Frontal cortex (tissue), 3 donors: ENCODE measurements at regions not wholly inside any gene's neighbourhood (a gene's known extent, or its start where the extent isn't known, plus 50 kb on each side); places are given as distances from the start of the nearest gene placed in this dataset.
"Not testable (repeated sequence)": the region's sequence is repeated elsewhere in the genome, so short reads cannot be mapped to it uniquely, and the experiment has no call there.

Source experiments
- DNase-seq, 2 donors: peaks; one replicate each; pipeline ENCODE4 v3.0.0; 2012; ENCODE audit warnings: low spot score in 2 of 2
- FAIRE-seq: peaks from 2 replicates; lab custom pipeline; 2012; peaks lifted over from hg19 to GRCh38; lab: Jason Lieb, UNC
- donor health status: control.
- donor health status: control.
- donor health status: control.

- FAIRE-seq (no peak), DNase-seq (no peak)
These were observed 139.2 kb upstream of the ROPN1 start for GRCh38 chr3:124131158-124131557.

DNA sequence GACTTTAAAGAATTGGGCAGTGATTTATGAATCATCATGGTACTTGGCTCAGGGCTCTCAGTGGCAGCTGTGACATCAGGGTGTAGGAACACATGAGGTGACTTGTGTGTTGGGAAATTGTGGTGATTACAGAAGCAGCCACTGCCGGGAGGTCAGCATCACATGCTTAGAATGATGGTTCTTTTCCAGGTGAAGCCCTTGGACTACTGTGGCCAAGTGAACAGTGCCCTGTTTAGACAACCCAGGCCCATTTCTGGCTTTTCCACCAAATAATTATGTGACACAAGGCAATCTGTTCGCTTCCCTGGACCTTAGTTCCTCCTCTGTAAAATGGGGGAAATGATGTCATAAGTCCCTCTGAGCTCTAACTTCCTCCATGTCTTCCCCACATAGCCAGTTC, 139.7 kb upstream of the ROPN1 start:
- FAIRE-seq = no peak

DNA sequence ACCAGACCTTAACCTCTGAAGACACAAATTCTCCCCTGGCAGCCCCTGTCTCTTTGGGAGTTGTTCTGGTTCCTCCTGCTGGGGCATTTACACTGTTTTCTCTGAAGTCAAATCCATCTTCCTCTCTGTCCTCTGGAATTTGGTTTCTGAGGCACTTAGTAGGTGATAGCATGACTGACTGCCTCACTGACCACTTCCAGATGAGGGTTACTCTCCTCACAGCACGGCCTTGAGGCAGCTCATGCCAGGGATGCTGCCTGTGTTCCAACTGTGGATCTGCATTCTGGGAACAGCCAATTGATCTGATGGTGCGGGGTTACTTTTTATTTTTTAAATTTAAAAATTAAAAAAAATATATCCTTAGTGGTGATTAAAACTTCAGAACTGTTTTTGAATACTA, 140.9 kb upstream of the ROPN1 start:
- DNase-seq (no peak), FAIRE-seq (no peak)

More for the DNA sequence above, 139.7 kb upstream of the ROPN1 start:
- DNase-seq = no peak

GRCh38 chr3:124133366-124133940, 141.5 kb upstream of the ROPN1 start:
- no peak for FAIRE-seq

DNA sequence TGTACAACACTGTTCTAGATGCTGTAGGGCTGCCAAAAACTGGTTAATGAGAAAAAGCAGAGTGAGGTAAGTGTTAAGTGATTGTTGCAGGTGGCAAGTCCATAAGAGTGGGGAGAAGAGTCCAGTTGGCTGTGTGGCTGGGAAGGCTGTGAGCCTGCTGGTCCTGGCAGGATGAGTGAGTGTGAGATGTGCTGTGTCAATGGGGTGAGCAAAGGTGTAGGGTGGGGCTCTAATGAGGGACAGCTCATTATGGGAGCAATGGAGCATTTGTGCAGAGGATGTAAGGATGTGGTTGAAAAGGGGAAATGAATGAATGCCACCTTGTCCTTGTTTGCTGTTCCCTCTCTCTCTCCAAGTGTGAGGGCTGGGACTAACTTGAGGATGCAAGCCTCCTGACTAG, 145.3 kb upstream of the ROPN1 start:
- DNase-seq (no peak), FAIRE-seq (no peak)

More at GRCh38 chr3:124133366-124133940, 141.5 kb upstream of the ROPN1 start:
- DNase-seq = no peak

GRCh38 chr3:124138148-124138547, 146.2 kb upstream of the ROPN1 start:
- DNase-seq = no peak
- FAIRE-seq = no peak

DNA sequence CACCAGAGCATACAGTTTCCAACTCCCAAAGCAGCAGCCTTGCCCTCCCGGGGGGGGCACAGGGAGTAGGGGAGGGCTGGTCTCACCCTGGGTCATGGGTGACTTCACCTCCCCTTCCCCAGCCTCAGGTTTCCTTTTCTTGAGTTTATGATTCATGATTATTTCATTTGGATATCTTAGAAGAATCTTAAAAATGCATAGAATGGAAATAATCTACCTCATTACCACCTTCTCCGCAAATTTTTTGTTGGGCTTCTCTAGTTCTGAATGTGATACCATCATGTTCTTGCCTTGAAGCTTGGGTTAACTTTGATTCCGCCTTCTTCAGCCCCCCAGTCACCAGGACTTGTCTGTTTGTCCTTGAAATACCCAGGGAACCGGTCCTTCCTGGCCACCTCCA, 148.8 kb upstream of the ROPN1 start:
- FAIRE-seq (no peak), DNase-seq (no peak)

DNA sequence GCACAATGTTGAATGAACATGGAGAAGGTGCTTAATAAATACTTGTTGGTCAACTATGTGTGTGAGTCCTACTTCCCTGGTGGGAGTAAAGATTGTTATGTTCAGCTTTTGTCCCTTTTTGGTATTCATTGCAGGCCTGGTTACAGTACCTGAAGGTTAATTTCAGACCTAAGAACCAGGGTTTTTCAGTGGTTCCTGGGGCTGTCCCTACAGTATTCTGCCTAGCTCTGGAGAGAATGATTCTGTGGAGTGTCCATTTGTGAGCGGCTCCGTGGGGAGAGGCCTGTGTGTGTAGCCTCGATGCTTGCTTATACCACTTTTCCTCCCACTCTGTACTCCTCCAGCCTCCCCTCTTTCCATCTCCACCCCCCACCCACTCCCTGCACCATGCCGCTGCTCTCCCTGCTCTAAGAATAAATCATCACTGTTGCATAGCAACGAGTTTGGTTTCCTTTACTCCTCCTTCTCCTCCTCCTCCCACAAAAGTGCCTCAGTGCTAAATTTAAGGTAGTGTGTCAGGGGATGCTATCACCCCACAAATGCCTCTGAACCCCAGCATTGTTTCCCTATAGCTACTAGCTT, 150.6 kb upstream of the ROPN1 start:
- FAIRE-seq (no peak), DNase-seq (peak in 1 of 2 donors; percentile 12)

GRCh38 chr3:124143047-124143446, 151.1 kb upstream of the ROPN1 start:
- DNase-seq = no peak
- FAIRE-seq = no peak

DNA sequence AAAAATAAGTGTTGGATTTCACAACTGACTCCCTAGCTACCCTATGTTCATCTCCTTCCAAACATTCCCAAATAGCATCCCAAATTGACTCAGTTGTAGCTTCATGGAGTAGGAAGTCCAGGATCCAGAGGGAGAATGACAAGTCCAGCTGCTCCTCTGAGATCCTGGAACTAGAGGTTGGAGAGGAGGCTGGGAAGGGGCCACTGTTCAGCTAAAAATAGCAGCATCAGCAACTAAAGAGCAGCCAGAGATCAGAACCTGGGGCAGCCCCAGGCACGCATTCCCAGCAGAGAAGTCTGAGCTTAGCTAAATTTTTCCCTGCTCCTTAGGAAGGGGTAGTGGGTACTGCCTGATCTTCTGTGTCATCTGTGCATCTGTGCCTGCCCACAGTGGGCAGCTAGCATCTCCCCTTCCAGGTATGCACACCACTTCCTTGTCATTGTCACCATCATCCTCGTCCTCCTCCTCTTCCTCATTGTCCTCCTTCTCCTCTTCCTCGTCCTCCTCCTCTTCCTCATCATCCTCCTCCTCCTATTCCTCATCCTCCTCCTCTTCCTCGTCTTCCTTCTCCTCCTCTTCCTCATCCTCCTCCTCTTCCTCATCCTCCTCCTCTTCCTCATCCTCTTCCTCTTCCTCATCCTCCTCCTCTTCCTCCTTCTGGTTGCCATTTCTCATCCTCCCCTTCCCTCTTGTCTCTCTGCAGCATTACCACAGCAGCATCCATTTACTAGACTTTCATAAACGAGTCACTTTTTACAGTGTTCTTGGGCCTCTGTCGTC, 152.3 kb upstream of the ROPN1 start:
- FAIRE-seq (no peak), DNase-seq (no peak)

DNA sequence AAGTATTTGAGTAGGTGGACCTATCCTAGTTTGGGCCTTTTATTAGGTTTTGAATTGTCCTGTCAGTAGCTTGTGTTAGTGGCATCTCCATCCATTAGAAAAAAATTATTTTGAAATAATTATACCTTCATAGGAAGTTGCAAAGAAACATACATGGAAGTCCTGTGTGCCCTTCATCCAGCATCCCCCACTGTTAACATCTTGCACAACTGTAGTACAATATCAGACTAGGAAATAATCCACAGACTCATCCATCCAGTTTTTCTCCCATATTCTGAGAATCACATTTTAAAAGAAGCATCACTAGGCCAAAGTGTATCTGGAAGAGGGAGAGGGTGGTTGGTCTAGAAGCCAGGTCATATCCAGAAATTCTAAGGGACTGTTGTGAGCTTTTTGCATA, 155.5 kb upstream of the ROPN1 start:
- DNase-seq = no peak
- no peak for FAIRE-seq

GRCh38 chr3:124147946-124148345, 156.0 kb upstream of the ROPN1 start:
- DNase-seq (no peak), FAIRE-seq (no peak)

DNA sequence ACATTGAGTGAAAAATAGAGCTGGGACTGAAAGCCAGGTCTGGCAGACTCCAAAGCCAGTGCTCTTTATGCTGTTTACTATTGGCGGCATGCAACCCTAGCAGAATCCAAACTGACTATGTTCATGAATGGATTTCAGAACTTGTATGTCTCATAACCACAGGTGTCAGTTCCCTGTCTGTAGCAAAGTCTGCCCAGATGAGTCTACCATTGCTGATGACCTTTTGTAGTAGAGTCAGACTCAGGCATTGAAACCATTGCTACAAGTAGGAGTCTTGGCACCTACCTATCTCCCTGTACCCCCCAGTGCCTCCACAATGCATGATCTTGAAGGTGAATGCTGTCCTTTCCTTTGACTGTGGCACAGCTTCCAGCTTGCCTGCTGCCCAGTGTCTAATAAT, 157.2 kb upstream of the ROPN1 start:
- DNase-seq (no peak), FAIRE-seq (no peak)

DNA sequence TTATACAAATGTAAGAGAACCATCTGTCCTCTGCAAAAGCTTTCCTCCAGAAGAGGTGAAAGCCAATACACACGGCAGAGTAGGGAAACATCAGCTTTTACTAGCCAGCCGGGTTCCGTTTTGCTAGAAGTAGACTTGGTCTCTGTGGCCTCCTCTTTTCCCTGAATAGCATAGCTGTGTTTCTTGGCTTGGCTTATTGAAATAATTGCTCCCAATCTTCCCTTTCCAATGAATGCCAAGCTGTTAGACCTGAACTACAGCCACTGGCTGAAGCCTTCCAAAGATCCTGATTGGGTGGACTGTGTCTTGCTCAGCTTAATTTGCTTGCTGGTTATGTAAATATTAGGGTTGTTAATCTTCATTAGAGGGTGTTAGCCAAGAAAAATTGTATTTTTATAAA, 157.8 kb upstream of the ROPN1 start:
- FAIRE-seq (no peak), DNase-seq (no peak)

GRCh38 chr3:124152891-124153290, 161.0 kb upstream of the ROPN1 start:
- DNase-seq, FAIRE-seq: not testable (repeated sequence)

GRCh38 chr3:124156866-124157712, 165.2 kb upstream of the ROPN1 start:
- DNase-seq (no peak), FAIRE-seq (no peak)

GRCh38 chr3:124157748-124158147, 165.8 kb upstream of the ROPN1 start:
- no peak for DNase-seq
- FAIRE-seq = no peak

DNA sequence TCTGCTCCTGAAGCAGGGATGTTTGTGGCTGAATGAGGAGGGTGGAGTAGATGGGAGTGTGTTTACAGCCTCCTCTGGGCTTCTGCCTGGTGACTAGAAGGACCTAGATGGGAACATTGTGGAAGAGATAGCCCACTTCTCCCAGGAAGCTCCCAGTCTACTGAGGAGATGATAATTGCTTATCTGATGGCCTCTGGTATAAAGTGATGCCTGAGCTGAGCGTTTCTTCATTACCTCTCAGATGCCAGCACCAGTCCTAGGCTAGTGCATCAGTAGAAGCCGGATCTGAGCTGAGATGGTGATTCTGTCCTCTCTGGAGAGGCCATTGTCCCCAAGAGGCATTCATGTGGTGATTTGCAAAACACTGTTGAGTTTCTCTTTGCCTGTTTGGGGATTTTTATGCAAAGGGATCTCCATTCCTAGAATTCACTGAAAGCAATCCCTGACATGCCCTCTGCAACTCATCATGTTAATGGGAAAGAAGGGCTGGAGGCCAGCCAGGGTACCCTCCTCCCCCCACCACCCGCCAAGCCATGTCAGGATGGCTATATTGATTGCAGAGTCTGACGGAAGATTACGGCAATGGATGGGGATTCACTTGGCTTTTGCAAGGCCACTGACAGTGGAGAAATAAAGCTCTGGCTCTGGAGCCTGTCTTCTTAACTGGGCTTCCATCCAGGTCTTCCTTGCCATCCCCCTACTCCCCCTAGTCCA, 166.4 kb upstream of the ROPN1 start:
- DNase-seq (no peak), FAIRE-seq (no peak)

GRCh38 chr3:124161448-124161847, 169.5 kb upstream of the ROPN1 start:
- DNase-seq = no peak
- no peak for FAIRE-seq

- no peak for DNase-seq
- FAIRE-seq = no peak
These were observed 171.8 kb upstream of the ROPN1 start for GRCh38 chr3:124163689-124164088.
